ENCODE measurements at regions not wholly inside any gene's neighbourhood (a gene's known extent, or its start where the extent isn't known, plus 50 kb on each side); places are given as distances from the start of the nearest gene placed in this dataset.

DNA sequence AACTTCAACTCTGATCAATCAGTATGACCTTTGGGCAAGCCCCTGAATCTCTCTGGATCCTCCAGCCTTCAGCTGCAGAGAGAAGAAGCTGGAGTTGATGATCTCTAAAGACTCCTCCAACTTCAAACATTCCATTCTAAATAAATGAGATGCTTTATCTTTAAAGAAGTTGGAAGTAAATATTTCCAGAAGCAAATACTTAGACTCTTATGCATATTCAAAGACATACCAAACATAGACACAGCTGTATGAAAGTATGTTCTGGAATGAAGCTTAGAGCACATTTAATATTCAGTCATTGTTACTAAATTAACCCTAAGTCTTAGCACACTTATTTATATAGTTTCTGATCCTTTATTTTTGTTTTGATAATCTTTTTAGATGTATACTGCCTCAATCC, 77.6 kb upstream of the ACP3 start:
- no peak for FAIRE-seq

DNA sequence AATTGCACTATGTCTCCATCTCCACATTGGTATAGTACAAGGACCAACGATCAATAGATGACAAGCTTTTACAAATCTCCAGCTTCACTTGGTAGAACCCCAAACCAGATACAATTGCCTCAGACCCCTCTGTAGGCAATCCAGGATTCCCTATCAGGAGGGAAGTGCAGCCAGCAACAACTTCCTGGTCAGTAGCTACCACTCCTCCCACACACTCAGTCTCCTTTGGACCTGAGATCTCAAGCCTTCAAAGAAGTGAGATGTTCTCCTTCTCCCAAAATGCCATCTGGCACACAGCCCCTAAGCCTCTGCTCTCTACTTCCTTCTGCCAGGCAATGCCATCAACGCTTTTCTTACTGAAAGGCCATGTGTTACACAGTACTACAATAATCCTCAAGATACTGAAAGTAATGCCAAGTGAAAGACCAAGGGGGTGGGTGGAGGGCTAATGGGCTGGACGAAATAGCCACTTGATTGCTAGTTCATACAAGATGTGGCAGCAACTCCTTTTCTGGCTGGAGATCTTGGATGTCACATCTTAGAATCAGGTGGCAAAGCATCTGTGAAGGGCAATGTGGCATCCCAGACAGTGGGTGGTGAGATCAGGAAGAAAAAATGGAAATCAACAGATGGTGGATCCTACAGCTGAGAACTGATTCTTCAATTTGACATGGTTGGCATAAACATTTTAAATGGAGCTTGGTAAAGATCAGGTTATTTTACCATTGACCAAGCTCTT, 75.3 kb upstream of the ACP3 start:
- FAIRE-seq, result no peak

DNA sequence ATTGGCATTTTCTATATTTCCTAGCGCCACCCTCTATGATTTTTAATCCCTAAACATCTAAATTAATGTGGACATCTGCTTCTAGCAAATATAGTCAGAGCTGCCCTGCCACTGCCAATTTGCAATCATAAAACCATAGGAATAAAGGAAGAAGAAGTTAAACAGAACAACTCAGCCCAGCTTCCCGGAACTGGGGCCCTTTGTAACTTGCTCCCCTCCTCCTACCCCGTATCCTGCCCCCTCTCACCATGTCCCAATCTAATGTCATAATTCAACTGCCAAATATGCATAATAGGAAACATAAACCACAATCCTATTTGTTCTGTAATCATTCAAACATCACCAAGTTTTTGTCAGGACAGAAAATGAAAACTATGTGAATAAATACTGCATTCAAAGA, 74.4 kb upstream of the ACP3 start:
- FAIRE-seq, result no peak

DNA sequence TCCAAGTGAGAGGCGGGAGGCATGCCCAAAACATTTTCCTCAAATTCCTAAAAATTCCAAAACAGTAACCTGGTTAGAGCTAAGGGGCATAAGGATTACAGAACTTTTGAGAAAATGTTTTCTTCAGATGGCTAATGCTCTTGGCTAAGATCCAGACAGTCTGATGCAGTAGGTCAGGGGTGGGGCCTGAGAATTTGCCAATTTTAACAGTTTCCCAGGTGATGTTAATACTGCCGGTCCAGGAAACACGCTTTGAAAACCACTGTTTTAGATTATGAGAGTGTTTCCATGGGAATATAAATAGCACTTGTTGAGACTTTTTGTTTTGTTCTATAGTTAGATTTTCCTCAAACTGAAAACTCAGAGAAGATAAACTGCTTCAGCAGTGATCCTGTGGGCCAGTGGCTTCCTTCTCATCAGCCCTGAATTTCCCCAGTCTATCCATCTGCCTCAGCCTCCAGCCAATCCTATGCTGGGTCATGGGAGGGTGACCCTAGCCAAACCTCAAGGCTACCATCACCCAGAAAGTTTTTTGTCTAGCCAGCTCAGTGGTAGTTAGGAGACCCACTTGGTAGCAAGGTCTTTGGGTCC, 71.6 kb upstream of the ACP3 start:
- peak; percentile 55 for FAIRE-seq

DNA sequence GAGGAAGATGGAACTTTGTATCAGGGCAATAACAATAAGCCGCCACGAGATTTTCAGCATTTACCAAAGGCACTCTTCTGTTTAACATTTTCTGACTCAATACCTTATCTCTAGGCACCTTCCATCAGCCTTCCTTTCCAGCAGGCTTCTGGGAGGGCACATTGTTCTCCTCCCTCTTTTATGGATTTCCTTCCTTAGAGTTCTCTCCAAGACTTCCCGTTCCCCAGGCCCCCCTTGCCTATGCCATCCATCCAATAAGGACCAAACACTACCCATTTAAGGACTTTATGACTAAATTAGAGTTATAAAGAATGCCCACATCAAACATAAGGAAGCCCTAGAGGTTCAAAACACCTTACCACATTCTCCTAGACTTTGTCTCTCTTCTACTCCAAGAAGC, 71.0 kb upstream of the ACP3 start:
- FAIRE-seq, result no peak

DNA sequence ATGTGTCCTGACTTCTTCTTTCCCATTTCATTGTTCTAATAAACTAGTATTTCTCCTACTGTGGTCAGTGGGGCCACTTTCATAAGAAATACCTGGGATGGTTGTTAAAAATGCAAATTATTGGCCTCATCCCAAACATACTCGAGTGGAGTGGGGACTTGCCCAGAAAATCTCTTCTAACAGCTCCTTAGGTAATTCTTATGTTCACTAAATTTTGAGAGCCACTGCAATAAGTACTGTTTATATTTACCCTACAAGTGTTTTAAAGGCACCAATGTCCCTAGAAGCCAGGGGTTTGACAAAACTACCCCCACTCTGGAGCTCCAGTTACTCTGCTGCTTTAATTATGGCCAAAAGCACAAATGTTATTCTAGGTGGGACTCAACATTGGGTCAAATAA, 70.0 kb upstream of the ACP3 start:
- no peak for FAIRE-seq

DNA sequence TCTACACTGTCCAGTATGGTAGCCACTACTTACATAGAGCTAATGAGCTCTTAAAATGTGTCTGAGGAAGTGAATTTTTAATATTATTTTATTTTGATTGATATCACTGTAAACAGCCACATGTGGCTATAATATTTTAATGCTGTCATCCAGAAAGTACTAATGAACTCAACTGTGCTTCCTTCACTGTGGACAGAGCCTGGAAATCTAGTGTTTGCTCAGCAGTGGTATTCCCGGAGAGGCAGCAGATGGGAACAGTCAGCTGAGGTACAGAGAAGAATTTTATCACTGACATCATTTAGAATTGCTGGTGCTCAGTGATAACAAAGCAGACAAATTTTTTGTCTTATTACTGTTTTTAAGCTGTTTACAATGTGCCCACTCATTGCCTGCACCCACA, 68.7 kb upstream of the ACP3 start:
- peak; percentile 76 for FAIRE-seq

DNA sequence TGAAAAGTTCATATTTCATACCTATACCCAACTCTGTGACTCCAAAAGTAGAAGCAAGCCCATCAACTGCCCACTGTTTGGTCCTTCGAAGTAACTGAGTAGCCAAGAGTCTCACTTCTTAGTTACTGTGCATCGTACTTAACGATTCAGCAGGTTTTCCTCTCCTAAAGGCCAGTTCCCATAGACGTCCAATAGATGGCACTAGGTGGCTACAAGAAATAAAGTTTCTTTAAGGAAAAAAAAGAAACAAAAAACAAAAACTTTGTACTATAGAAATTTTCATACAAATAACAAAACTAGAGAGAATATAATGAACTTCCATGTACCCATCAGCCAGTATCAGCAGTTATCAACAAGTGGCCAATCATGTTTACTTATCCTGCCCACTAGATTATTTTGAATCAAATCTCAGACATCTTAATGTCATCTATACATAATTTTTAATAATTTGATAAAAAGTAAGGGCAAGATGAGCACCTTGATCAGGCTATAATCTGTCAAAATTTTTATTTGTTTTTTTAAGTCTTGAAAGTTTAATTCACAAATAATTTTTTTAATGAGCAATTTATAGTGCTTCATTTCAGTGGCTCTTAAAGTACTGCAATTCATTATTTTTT, 63.8 kb upstream of the ACP3 start:
- FAIRE-seq, result peak; percentile 100

DNA sequence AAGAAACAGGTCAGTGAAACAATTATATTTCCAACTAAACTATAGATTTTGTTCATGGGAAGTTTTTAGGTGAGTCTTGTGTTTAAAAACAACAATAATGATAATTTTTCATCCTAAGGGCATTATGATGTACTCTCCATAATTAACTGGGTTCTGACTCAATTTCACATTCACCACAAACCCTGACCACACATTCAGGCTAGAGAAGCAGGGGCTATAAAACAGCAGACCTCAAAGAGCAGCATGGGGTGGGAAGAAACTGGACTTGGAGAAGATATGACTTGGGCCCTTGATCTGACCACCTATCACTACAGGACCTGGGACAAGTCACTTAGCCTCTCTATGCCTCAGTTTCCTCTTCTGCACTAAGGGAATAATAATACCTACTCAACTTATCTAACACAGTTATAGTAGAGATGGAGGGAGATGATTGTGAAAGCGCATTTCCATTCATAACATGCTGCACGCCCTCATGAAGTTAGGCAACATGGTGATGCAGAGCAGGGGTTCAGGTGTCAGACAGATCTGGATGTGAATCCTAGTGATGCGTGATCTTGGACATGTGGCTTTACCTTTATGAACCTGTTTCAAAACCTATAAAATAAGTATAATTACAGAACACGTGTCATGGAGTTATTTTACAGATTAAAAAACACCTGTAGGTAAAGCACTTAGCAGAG, 63.0 kb upstream of the ACP3 start:
- no peak for FAIRE-seq

DNA sequence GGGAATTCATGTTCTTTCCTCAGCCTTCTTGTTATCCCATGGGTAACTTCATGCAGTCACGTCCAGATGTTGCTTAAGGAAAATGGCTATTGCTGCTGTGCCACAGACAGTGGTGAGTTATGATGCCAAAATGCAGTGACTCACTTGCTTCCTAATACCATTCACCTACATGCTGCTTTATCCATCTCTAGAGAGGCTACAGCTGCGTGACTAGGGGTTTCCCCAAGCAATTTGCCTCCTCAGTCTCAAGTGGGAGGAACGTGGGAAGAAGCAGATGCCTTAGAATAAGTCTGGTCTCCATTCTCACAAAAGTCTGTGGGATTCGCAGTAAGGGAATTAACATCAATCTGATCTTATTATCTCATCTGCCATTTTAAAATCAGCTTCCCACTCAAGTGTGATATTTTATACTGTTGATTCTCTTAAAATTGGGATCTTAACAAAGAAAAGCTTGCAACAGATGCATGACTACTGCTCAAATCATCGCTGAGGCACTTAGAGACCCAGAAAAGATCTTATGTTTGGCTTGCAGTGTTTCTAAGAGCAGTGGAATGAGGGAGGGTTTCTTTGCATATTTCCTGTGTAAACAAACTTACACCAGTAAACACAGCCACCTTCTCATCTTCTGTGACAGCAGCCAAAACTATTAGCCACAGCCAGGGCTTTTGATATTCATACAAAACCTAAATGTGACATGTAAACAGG, 62.0 kb upstream of the ACP3 start:
- no peak for FAIRE-seq

DNA sequence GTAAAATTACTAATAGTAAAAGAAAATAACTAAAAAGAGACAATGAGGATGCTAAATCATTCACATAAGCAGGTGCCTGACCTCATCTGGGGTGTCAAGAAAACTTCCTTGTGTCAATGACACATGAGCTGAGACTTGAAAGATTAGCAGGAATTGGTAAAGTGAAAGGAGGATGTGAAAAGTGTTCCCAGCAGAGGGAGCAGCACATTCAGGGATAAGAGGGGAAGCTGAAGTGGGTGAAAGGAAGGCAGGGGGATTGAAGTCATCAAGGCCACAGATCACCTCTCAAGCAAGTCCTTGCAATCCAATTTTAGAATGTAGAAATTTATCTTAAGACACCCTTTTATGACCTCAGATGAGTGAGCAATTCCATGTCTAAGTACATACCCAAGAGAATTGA, 60.2 kb upstream of the ACP3 start:
- peak; percentile 77 for FAIRE-seq

DNA sequence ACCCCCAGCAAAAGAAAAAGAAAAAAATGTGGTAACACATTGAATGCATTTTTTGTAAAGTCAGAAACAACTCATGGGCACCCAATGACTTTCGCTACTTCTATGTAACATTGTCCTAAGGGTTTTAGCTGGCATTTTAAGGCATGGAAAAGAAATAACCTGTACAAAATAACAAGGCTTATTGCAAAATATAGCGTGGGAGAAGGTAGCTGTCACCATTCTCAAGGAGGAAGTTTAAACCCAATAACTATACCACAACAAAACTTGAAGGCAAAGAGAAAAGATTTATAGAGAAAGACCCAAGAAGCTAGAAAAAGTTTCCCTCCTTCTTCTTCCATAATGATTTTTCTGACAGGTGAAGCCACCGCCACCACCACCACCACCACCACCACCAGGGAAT, 55.7 kb upstream of the ACP3 start:
- FAIRE-seq, result no peak

DNA sequence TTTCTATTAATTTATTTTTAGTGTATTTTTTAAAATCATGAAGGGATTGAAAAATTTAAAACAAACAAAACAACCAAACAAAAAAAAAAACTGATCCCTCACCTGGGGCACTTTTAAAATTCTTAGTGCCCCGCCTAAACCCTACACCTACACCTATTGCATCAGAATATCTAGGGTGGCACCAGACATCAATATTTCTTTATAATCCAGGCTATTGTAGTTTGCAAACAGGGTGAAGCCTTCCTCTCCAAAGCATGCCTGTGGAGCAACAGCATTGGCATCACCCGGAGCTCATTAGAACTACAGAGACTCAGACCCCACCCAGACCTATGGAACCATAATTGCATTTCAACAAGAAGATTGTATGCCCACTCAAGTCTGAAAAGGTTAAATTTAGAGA, 54.9 kb upstream of the ACP3 start:
- no peak for FAIRE-seq

DNA sequence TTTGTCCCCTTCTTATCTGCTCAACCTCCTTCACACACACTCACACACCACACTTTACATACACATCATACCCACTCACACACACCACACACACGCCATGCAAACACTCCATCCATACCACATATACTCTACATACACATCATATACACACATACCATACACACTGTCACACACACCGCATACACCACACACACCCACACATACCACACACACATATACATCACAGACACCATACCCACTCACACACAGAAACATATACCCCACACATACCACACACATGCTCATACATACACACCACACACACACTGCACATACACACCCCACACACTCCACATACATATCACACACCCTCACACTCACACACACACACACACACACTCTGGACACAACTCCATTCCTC, 54.3 kb upstream of the ACP3 start:
- FAIRE-seq, result no peak

DNA sequence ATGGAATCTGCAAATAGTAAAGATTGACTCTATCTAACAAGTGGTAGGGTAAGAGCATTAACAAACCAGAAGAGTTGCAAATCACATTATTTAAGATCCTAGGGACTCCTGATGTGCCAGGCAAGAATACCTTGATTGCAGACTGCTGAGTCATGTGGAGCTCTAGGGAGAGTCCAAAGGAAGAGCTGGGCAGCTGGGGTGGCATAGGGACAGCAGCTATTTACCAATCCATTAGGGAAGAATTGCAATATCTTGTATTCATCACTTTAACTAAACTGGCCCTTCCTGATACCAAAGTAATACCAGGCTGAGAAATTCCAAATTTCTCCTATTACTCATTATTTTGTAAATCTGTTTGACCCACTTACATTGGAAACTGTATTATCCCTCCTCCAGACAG, 52.2 kb upstream of the ACP3 start:
- peak; percentile 49 for FAIRE-seq

DNA sequence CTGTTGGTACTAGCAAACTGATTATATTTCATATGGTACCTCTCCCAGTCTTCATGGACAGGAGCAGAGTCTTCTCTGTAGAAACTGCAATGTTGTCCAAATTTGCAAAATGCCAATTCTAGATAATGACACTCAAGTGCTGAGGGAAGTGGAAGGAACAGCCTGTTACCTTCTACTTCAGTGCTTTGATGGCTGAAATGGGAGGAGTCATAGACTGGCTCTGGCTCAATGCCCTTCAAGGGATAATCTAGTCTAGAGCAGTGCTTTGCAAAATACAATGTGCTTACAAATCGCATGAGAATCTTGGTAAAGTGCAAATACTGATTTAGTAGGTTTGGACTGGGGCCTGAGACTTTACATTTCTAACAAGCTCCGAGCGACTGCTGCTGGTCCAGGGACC, 51.7 kb upstream of the ACP3 start:
- FAIRE-seq, result peak; percentile 92

DNA sequence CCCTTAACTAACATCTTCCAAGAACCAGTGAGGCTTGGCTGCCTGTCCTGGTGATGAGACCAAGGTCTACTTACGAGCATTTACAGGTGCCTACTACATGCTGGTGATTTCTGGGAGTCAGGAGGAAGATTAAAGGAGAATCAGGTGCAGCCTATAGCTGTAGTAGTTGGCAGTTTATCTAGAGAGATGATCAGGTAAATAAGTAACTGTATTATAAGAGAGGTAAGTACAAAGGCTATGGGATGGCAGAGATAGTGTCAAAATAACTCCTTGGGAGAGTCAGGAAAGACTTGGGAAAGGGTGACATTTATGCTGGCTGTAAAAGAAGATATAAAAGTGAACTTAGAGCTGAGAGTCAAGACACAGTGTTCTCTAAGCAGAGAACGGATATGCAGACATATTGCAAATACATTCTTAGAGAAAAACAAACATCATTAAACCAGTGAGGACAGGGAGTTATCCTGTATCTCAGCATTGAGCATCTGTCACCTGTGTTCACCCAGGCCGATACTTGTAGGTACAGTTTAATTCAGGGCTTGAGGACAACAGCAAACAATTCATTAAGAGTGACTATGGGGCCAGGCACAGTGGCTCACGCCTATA, 49.7 kb upstream of the ACP3 start:
- FAIRE-seq, result peak; percentile 90

Measured in islet of Langerhans (tissue), 1 donor.